ENCODE measurements at regions not wholly inside any gene's neighbourhood (a gene's known extent, or its start where the extent isn't known, plus 50 kb on each side); places are given as distances from the start of the nearest gene placed in this dataset.
"Not testable (repeated sequence)": the region's sequence is repeated elsewhere in the genome, so short reads cannot be mapped to it uniquely, and the experiment has no call there.

DNA sequence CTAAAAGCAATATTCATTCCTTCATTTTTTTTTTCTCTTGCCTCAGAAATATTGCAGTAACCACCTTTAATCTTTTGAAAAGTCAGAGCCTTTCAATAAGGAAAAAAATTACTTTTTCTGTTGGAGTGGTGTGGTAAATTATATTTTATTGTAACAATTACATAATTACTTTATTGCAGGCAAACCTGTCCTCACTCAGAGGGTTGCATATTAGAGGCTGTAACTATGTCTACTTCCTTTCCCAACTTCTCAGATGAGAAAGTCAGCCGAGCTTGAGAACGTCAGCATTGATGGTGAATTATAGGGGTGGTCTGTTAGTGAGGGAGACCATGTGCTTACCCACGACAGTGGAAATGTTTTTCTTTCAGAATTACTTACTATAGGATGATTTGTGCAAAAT is 611.8 kb downstream of the KIF4B start:
- no peak for DNase-seq

DNA sequence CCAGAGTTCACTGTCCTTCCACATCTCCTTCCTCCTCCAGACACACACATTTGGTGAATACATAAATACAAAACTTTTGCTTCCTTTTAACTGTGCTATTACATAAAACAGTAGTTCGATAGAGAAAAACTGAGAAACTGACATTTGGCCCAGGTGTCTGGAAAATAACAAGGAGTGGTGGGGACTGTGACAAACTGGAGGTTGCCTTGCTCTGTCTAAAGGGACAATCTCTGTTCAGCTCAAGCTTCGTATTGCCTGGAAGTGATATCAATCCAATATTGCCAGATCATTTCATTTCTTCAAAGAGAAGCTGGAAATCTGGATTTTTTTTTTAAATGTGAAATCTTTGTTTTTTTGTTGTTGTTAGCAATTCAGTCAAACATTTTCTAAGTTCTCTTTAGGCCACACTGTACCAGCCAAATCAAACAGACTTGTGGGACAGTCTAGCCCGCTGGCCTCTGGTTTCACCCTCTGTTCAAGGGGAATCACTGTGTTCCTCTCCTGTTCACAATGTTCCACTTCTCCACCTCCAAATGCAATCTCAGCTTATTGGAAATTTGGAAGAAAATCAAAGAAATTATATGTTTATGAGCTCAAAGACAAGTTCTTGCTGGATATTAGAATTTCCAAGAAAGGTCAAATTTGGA is 612.5 kb downstream of the KIF4B start:
- DNase-seq = no peak

DNA sequence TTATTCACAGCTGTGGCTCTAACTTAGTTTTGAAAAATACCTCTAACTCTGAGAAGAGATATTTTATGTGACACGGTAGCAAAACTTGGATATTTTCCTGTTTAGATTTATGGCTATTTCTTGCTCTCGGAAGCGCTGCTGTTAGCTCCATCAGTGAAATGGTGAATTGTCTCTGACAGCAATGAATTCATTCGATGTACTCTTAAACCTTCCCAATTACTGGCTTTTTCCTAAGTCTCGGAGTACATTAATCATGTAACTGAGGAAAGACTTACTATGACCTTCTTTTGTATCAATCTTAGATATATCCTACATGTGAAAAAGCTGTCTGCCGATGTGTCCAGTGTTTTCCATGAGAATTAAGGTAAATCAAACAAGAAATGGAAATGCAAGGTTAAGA is 613.0 kb downstream of the KIF4B start:
- no peak for DNase-seq

DNA sequence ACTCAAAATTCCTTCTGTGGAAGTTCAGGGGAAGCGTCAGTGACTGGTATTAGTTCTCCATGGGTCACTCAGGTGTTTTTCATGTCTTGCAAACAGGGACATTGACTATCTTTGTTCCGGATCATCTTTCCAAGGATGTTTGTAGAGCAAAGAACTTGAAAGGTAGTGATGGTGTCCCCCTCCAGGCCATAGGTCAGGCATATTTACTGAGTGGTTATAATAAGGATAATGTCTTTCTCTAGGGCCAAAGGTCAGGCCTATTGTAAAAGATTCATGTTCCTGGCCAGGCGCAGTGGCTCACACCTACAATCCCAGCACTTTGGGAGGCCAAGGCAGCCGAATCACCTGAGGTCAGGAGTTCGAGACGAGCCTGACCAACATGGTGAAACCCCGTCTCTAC is 614.8 kb downstream of the KIF4B start:
- DNase-seq = no peak

DNA sequence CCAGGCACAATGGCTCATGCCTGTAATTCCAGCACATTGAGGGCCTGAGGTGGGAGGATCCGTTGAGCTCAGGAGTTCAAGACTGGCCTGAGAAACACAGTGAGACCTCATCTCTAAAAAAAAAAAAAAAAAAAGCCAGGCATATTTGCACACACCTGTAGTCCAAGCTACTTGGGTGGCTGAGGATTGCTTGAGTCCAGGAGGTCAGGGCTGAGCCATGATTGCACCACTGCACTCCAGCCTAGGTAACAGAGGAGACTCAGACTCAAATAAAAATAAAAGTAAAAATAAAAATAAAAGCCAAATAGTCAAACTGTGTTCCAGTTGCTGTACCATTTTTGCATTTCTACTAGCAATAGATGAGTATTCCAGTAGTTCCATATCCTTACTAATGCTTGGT is 616.0 kb downstream of the KIF4B start:
- DNase-seq = no peak

DNA sequence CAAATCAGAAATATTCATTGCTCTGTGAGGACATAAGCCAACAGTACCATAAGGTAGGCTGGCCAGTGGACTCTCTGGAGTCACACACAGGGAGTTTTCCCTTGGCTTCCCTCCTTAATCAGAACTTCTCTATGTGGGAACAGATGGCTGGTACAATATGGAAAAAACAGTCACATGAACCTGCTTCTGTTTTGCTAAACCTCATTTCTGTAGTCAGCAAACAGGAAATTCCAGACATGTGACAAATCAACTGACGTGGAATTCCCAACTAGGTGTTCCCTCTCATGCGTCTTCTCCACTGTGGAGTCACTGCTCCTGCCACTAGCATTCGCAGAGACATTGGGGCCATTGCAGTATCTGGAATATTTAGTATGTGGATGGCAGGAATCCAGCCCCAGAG is 617.6 kb downstream of the KIF4B start:
- no peak for DNase-seq

DNA sequence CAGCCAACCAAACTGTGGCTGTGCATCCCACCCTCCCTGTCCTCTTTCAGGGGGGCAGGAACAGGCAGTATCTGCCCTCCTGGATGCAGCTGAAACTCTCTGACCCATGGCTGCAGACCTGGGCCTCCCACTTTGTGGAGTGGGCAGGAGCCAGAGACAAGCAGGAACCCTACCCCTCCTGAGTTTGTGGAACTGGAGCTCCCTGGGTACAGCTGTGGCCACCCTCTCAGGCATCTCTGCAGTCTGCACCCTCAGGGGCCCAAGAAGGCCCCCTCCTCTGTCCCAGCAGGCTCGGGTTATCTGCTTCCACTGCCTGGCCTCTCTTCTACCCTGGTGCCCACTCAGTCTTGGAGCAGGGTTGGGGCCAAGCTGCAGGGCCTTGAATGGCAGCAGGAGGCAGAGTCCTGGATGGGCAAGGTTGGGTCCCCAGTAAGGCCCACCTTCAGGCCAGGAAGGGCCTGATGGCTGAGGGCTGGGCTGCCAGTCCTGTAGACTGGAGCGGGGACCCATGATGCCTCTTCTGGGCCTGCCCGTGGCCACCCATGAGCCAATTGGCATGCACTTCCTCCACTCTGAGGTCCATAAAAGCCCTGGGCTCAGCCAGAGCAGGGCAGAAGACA is 619.9 kb downstream of the KIF4B start:
- DNase-seq = no peak

DNA sequence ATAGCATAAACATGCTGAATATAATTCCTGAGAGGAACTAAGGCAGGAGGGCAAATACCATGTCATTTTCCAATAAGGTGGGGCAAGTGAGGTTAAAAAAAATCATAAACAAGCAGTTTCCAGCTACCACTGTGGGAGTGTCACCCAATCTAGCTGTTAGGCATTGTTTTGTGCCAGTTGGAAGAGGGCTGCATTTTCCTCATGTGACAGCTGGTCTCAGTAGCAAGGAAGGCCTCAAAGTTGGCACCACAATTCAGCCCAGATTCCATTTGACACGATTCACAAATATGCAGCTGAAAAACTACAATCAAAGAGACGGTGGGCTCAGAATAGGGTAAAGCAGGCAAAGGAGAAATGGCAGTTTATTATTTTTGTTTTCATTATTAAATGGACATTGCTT is 636.1 kb downstream of the KIF4B start:
- no peak for DNase-seq

DNA sequence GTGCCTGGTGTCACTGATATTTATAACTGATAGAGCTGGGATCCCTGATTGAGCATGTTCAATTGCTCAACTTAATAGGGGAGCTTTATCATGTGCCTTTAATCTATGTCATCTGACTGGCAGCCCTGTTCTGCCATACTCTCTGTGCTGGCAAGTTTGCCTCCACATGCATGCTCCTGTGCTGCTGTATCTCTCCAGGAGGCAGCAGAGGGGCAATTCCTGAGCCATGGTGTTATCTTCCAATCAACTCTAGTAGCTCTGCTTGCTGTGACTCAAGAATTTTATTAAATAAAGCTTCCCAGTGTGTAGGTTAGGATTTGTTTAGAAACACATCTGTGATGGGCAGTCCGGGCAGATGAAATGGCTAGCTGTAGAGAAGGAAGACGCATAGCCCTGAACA is 642.0 kb downstream of the KIF4B start:
- DNase-seq = no peak

DNA sequence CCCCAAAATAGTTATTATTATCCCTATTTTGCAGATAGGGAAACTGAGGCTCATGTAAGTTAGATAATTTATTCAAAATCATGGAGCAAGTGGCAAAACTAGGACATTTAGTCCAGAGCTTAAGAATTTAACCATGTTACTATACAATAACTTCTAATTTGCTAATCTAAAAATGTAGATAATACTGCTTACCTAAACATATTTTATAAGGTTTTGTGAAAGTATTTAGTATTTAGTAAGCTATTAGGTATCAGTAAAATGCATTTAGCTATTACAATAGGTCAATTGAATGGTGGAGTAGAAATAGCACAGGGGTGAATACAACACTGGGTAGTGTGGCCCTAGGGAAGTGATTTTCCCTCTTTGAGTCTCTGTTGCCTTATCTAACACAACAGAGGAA is 648.3 kb downstream of the KIF4B start:
- no peak for DNase-seq

DNA sequence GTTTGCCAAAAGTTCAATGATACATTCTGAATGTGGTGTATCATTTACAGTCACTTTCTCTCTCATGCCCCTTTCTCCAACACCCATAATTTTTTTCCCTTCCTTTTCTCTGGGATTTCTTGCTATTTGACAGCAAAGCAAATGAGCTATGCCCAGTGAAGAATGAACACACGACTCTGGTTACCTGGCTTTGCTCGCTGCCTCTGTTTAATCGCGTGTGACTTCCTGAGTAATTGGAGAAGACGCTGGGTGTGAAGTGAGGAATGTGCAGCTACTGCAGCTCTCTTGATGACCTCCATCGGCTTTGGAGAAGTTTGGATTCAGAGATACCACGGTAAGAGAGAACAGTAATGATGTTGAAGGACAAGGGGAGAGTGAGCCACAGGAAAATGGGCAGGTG is 651.8 kb downstream of the KIF4B start:
- no peak for DNase-seq

DNA sequence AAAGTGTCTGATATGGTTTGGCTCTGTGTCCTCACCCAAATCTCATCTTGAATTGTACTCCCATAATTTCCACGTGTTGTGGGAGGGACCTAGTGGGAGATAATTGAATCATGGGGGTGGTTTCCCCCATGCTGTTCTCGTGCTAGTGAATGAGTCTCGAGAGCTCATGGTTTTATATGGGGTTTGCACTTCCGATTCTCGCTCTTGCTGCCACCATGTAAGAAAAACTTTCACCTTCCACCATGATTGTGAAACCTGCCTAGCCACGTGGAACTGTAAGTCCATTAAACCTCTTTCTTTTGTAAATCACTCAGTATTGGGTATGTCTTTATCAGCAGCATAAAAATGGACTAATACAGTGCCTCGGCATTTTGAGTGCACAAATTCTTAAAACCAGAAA is 655.0 kb upstream of the SGCD start:
- DNase-seq = not testable (repeated sequence)

DNA sequence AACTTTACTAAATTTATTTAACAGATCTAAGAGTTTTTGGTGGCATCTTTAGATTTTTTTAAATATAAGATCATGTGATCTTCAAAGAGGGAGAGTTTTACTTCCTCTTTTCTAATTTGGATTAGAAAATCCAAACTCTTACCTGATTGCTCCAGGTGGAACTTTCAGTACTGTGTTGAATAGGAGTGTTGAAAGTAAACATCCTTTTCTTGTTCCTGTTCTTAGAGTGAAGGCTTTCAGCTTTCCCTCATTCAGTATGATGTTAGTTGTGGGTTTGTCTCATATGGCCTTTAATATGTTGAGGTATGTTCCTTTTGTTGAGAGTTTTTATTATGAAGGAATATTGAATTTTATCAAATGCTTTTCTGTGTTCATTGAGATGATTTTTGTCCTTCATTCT is 650.0 kb upstream of the SGCD start:
- DNase-seq = no peak

DNA sequence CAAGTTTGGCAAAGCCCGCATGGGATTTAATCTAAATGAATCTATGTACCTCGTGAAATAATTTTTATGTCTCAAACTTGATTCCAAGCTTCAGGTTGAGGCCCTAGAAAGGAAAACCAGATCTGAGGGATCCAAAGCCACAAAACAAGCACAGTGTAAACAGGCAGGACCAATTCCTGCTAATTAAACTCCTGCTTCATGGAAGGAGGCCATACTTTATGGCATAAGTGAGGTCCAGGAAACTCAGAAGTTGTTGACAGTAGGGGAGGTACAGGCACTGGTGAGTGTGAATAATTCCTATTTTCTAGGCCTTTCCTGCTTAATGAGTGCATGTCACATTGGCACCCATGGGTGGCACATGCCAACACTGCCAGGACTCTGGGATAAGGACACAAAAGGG is 648.6 kb upstream of the SGCD start:
- DNase-seq = no peak

DNA sequence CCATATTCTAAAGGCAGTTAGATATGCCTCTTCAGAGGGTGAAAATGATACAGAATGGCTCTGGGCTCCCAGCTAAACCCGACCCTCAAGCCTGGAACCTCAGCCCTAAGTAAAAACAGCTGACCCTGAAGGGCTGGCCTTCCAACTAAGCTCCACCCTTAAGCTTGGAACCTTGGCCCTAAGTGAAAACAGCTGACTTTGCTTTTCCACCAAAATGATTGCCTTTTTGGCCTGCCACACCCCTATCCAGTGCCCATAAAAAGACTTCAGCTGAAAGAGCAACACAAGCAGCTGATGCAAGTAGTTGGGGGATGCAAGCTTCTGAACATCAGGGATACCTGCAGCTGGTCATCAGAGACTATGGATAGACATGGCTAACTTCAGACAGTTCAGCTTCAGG is 647.4 kb upstream of the SGCD start:
- DNase-seq = no peak

DNA sequence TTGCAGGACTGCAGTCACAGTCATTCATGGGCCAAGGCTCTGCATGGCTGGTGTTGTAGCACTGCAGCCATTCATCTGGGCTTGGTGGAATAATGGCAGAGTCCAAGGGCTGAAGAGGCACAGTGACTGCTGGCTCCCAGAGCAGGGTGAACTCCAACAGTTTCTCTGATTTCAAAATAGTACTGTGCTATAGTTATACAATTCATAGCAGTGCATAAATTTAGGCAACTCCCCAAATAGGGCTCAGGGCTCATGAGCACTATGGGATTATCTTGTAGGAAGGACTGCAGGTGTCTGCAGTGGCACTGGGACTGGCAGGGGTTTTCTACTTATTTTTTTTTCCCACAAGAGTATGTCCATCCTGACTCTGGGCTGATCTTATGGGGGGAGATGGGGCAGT is 642.5 kb upstream of the SGCD start:
- DNase-seq = no peak

DNA sequence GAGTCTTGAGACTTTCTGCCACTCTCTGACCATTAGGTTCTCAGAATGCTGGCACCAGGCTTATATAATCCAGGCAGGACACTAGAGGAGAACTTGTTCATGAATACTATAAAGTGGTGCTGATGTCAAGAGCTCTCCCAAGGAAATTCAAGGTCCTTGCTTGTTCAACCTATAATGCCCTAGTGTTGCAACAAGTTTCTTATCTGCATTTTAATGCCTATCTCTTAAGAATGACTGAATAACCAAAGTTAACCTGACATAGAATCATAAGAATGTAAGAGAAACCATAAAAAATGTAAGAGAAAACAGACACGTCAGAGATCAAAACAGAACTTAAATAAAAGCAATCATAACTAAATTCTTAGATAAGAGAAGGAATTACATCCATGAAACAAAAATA is 640.8 kb upstream of the SGCD start:
- no peak for DNase-seq

DNA sequence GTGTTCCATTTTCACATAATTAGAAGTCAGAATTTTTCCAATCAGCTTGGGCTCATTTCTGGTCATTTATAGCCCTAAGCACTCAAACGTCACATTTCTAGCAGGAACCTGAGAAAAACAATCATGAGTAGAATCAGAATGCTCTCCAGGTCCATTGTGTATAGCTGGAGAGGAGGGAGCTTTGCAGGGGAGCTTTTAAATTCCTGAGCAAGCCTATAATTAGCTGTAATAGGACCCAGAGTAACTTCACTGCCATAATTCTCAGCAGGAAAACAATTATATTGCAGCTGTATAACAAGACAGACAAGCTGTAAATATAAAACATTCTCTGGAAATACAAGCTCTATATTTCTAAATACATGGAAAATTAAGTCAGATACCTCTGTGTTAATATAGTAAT is 637.6 kb upstream of the SGCD start:
- no peak for DNase-seq

DNA sequence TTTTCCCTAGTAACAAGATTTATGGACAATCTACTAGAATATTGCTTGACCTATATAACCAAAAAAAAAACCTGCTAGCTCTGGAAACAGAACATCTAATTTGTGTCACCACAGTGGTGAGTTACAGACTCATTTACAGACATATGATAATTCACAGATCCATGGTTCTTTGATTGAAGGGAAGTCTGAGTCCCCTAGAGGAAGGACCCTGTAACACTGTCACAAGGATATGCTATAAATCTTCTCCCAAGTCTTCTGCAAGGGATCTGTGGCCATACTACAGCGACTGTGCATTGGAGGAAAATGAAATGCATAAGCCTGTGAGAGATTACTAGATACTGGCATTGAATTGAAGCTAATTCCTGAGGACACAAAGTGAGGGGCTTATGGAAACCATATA is 630.6 kb upstream of the SGCD start:
- DNase-seq = no peak

DNA sequence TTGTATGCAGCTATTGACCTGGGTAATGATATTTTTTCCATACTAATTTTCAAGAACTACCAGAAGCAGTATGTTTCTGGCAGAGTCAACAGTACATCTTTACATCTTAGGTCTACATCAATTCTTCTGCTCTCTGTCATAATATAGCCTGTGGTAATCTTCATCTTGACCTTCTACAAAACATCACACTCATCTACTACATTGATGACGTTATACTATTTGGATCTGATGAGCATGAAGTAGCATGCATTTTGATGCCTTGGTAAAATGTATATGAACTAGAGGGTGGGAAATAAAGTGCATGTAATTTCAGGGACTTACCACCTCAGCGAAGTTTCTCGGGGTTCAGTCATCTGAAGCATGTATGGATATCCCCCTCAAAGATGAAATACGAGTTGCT is 629.7 kb upstream of the SGCD start:
- no peak for DNase-seq

DNA sequence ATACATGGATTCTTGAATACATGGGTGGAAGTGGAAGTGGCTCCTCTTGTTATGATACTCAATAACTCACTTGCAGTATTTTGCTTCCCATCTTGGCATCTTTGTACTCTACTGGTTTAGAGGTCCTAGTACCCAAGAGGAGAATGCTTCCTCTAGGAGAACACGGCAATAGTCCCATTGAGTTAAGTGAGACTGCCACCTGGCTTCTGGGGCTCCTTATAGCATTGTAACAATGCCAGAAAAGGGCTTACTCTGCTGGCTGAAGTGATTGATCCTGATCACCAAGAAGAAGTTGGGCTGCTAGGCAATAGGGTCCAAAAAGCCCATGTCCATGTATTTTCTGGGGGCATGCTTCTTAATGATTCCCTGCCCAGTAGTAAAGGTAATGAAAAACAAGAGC is 627.6 kb upstream of the SGCD start:
- DNase-seq = no peak

DNA sequence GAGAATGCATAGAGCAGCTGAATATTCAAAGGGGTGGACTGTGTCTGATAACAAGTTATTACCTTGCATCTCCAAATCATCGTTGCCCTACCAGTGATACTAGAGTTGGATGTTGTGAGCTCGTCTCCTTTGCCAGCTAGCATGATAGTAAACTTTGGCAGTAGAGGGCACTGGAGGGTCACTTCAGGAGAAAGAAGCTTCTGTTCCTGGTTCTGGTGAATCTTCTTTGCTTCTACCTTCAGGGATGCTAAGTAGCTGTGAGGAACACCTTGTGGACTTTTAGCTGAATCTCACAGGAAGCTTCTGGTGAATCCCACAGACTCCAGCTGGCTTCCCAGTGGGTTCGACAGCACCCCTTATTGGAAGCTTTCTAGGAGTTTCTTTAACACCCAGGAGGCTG is 626.6 kb upstream of the SGCD start:
- no peak for DNase-seq

DNA sequence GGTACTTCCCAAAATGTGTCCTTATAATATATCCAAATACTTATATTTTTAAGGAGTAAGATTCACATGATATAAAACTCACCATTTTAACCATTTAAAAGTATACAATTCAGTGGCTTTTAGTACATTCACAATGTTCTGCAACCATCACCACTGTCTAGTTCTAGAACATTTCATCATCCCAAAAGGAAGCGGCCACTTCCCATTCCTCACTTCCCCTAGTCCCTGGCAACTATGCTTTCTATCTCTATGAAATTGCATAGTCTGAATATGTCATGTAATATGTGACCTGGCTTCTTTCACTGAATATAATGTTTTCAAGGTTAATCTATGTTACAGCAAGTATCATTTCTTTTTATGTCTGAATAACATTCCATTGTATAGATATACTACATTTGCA is 615.1 kb upstream of the SGCD start:
- no peak for DNase-seq

DNA sequence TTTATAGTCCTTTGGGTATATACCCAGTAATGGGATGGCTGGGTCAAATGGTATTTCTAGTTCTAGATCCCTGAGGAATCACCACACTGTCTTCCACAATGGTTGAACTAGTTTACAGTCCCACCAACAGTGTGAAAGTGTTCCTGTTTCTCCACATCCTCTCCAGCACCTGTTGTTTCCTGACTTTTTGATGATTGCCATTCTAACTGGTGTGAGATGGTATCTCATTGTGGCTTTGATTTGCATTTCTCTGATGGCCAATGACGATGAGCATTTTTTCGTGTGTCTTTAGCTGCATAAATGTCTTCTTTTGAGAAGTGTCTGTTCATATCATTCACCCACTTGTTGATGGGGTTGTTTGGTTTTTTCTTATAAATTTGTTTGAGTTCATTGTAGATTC is 612.5 kb upstream of the SGCD start:
- not testable (repeated sequence) for DNase-seq

DNA sequence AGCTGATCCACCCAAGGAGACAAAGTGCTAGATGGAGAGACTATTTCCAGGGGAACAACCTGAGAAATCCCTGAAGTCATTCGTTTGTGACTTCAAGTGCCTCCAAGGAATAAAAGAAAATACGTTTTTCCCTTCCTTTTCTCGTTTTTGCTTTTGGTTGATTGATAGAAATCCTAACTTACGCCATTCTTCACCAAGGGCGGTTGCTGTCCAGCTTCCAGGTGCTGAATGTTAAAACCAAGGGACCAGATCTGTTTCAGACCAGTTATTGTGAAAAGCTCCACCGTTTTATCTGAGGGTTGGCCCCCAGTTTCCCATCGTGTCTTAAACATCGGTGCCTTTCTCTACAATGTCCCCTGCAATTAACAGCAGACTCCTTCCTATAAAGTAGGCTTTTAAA is 600.7 kb upstream of the SGCD start:
- DNase-seq = no peak

All from activated CD8-positive, alpha-beta memory T cell treated with anti-CD3 and anti-CD28 coated beads for 24 hours (primary cell).